GM19099 (cell line): ENCODE measurements at regions not wholly inside any gene's neighbourhood (a gene's known extent, or its start where the extent isn't known, plus 50 kb on each side); places are given as distances from the start of the nearest gene placed in this dataset.

Source experiments
- POLR2A ChIP-seq: IDR thresholded peaks from 3 replicates; pipeline ENCODE4 v1.6.1; 2011; ENCODE audit warnings: low read depth; ENCODE audit not compliant: insufficient read length; ENCODE audit errors: extremely low read depth

DNA sequence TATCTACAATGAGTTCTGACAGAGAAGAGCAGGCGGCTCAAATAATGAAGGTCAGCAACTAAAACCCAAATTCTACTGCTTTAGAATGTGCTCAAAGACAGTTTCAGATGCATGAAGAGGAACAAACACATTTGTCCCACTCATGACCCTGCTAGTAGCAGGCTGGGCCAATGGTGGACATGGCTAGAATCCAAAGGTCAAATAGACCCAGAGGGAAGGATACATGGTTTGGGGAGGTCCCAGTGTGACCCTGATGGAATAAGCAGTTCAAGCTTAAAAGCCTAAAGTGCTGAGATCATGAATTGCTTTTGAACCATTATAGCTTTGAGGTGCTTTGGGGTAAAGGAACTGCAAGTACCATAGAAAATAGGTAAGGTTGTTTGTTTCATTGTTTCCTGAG, 450.7 kb downstream of the MID1IP1 start:
- TF ChIP-seq POLR2A: no peak

DNA sequence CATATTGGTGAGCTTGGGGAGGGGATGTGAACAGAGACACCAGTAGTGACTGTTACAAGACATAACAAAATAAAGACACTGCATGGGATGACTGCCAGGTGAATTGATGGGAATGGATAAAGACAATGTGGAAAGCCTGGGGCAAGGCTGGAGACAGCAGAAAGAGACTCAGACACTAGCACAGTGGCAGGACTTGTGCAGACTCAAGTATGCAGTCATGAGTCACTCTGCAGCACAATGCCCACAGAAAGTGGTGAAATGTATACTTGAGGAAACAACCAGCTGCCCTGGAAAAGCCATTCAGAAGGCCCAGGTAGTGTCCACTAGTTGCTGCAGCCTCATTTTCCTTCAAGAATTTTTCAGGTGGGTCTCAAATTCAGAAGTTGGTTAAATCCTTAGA, 452.3 kb downstream of the MID1IP1 start:
- TF ChIP-seq POLR2A: no peak

DNA sequence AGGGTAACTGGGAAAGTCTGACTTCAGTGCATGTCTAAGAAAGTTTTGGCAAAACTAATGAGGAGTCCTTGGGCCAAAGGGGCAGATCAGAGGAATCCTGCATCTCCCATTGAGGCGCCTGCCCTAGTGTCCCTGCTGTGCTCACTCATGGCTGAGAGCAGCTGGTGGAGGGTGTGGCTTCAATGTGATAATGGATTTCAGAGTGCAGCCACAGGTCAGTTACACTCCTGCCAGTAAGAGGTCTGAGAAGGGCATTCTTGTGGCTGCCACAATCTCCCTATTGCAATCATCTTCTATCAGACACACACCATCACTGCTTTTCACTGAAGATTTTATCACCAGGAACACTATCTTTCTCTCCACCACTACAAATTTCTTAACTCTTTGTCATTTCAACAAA, 457.1 kb downstream of the MID1IP1 start:
- TF ChIP-seq POLR2A: no peak

DNA sequence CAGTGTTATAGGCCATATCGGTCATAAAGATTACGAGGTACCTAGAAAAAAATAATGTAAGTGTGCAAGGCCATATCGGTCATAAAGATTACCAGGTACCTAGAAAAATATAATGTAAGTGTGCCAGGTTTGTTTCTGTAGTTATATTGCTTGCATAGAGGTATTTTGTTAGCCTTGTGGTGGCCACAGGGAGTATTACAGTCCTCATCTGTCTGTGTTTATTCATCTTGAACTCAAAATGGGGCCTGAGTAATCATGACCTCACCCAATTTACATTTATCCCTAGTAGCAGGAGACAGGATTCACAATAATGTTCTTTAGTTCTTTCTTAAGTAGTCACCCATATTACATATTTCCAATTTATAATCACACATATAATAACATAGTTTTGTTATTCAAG, 459.7 kb downstream of the MID1IP1 start:
- no peak for TF ChIP-seq POLR2A

- TF ChIP-seq POLR2A: no peak
Measured at GRCh38 chrX:39261446-39262147, 460.3 kb downstream of the MID1IP1 start.

GRCh38 chrX:39262641-39263040, 461.4 kb downstream of the MID1IP1 start:
- no peak for TF ChIP-seq POLR2A

DNA sequence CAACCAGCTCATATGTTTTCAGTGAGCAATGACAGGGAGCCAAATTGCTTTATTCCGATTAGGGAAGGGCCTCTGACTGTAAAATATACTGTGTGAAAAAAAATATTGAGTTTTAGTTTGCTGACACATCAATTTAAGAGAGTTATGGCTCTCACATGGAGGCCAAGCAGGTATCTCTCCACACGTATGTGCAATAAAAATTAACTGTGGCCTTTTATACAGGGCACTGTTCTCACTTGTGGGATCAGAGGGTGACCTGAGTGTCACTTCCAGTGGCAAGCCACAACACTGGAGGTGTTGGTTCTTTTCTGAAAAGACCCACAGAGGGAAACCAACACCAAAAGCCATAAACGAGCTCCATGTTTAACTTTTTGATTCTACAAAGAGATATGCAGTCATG, 462.8 kb downstream of the MID1IP1 start:
- TF ChIP-seq POLR2A: no peak

DNA sequence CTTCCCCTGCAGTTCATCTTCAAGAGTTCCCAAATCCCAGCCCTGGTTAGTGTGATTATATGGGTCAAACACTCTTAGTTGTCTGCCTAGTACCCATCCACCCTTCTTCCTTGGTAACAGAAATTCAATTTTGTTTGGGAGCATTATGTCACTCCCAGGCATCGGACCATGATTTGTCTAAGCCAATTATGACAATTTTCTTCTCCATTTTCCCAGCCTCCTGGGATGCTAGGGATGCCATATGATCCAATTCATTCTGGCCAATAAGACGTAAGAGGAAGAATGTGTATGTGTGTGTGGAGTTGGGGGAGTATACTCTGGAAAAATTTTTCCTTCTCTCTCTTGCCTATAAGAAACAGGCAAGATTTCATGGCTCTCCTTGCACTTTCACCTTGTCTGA, 465.9 kb downstream of the MID1IP1 start:
- TF ChIP-seq POLR2A: no peak

DNA sequence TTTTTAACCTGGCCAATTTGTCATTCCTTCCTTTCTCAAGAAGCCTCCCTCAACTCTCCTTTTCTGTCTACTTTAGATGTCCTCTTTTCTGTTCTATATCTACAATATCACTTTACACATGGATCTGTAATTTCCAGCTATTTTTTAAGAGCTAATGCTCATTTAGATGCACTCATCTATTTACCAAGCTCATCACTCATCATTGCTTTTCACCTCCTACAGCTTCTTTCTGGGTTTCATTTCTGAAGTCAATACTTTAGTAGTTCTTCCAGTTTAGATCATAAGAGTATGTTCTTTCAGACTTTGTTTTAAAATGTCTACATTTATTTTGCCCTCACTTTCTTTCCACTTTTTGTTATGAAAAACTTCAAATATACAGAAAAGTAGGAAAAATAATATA, 466.9 kb downstream of the MID1IP1 start:
- no peak for TF ChIP-seq POLR2A

DNA sequence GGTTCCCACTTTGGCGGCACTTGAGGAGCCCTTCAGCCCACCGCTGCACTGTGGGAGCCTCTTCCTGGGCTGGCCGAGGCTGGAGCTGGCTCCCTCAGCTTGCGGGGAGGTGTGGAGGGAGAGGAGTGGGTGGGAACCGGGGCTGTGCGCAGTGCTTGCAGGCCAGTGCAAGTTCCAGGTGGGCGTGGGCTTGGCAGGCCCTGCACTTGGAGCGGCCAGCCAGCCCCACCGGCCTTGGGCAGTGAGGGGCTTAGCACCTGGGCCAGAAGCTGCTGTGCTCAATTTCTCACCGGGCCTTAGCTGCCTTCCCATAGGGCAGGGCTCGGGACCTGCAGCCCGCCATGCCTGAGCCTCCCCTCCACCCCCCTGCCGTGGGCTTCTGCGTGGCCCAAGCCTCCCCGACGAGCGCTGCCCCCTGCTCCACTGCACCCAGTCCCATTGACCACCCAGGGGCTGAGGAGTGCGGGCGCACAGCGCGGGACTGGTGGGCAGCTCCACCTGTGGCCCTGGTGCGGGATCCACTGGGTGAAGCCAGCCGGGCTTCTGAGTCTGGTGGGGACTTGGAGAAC, 474.3 kb downstream of the MID1IP1 start:
- TF ChIP-seq POLR2A: no peak

DNA sequence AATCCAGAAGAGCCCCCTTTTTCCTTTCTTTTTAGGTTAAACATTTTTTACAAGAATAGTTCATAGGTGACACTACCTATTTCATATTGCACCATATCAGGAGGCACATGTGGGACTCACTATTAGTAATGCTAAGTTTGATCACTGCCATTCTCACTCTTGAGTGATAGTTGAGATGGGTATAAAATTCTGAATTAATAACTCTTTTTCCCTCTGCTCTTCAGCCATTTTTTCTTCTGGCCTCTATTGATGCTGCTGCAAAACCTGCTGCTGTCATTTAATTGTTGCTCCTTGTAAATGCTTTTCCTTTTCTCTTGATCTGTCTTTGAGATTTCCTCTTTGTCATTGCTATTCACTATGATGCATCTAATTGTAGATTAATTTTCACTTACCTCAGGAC, 482.0 kb downstream of the MID1IP1 start:
- no peak for TF ChIP-seq POLR2A

DNA sequence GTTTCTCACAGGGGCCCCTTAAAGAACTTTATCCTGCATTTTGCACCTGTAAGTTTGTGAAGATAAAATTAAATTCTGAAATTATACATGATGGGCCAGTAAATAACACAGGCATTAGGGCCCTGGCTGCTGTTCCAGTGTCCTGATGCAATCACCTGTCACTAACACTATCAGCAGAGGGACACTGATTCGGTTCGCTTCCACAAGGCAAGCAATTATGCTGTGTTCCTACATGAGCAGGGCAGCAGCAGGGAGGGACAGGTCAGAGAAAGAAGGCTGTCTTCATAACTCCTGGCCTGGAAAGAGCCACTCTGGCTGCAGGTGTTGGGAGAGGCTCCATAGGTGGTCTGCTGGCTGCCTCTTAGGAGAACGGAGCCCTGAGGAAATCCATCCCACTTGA, 487.3 kb downstream of the MID1IP1 start:
- TF ChIP-seq POLR2A: no peak

- TF ChIP-seq POLR2A: no peak
Measured at GRCh38 chrX:39289827-39290226, 488.6 kb downstream of the MID1IP1 start.

DNA sequence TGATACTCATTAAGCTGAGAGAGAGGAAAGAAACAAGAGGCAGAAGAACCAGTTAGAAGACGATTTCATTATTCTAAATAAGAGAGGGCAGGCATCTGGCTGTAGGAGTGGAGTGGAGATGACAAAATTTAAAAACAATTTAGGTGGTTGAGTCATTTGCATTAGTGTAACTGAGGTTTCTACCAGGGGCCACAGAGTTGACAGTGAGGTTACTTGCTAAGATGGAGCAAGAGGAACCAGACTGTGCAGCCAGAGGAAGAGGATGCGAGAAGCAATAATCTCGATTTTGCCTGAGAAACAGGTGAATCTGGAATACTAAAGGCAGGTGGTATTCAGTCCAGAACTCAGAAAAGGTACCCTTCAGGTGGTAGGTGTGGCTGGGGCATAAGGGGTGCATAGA, 491.9 kb downstream of the MID1IP1 start:
- no peak for TF ChIP-seq POLR2A

DNA sequence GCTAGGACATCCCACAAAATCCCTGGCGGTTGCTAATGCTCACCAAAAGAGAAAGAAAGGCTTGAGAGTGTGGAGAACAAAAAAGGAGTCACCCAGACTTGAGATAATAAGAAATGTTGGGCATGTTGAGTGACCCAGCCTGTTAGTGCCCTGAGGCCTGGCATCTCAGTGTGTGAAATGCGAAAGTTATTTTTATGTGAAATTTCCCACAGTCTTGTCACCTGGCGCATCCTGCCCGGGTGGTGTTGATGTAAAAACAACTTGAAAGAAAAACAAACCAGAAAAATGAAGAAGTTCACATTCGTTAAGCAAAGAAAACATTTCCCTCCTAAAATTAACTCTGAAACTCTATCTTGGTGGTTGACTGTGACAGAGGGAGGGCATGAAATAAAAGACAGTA, 495.2 kb downstream of the MID1IP1 start:
- TF ChIP-seq POLR2A: no peak

DNA sequence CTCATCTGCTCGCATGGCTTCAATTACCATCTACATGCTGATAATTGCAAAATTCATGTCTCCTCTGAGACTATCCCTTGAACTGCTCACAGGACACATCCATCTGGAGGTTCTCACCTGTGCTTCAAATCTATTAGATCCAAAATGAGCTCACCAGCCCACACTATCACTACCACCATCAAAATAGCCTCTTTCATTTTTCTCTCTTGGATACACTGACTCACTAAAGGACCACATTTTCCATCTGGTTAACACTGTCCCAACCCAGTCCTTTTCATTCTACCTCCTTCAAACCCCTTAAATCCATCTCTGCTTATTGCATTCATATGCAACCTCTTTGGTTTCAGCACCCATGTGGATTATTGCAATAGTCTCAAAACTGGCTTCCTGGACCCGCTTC, 497.6 kb downstream of the MID1IP1 start:
- no peak for TF ChIP-seq POLR2A

DNA sequence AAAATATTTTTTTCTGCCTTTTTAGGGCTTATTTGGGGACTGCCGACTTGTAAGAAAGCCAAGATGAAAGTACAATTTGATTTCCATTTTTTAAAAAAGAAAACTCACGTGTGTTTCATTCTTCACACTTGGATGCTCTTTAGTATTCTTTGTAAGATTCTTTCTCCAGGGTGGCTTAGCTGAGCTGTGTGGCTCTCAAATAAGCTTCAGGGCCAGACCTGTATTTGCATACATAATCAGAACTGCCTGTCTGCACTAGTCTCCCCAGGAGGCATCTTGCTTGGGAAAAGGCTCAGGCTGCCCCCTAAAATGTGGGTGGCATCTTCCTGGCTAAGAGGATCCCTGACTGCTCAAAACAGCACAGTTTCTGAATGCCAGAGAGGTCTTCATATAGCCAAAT, 498.4 kb downstream of the MID1IP1 start:
- no peak for TF ChIP-seq POLR2A

GRCh38 chrX:39301036-39301435, 499.8 kb downstream of the MID1IP1 start:
- TF ChIP-seq POLR2A: no peak

DNA sequence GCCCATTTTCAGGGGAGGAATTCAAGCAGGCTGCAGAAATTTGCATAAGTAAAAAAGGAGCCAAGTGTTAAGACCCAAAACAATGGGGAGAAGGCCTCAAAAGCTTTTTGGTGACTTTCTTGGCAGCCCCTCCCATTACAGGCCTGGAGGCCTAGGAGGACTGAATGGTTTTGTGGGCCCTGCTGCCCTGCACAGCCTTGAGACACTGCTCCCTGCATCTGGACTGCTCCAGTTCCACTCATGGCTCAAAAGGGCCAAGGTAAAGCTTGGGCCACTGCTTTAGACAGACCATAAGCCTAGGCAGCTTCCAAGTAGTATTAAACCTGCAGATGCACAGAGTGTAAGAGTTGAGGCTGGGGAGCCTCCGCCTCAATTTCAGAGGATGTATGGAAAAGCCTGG, 501.6 kb downstream of the MID1IP1 start:
- TF ChIP-seq POLR2A: no peak
